ENCODE measurements at regions not wholly inside any gene's neighbourhood (a gene's known extent, or its start where the extent isn't known, plus 50 kb on each side); places are given as distances from the start of the nearest gene placed in this dataset.
"Not testable (repeated sequence)": the region's sequence is repeated elsewhere in the genome, so short reads cannot be mapped to it uniquely, and the experiment has no call there.

- no peaks in the 10 kb centered on the region for H3K9me3 ChIP-seq (ENCODE audit: control insufficient read depth, low read length)
- no peak overlapping the region for H3K9ac ChIP-seq (ENCODE audit: low read length)
- no peak overlapping the region for H3K4me3 ChIP-seq (ENCODE audit: low read length)
- H3K27me3 ChIP-seq (replicated peaks; ENCODE audit: control insufficient read depth, insufficient read depth, low read length), result no peaks in the 10 kb centered on the region
- no peak for DNase-seq (ENCODE audit: low read depth)
- H3K36me3 ChIP-seq (ENCODE audit: control insufficient read depth, insufficient read depth, low read length, severe bottlenecking), result no peaks in the 10 kb centered on the region
- H3K4me1 ChIP-seq (ENCODE audit: control insufficient read depth, insufficient read depth, low read length), result no peaks in the 10 kb centered on the region
These were observed 81.3 kb upstream of the KYNU start for GRCh38 chr2:142796161-142796560.

GRCh38 chr2:142794850-142795249 lies 82.6 kb upstream of the KYNU start:
- no peaks in the 10 kb centered on the region for H3K36me3 ChIP-seq (ENCODE audit: control insufficient read depth, insufficient read depth, low read length, severe bottlenecking)
- no peak overlapping the region for H3K9ac ChIP-seq (ENCODE audit: low read length)
- no peak for DNase-seq (ENCODE audit: low read depth)
- H3K4me3 ChIP-seq (ENCODE audit: low read length), result no peak overlapping the region
- H3K9me3 ChIP-seq (ENCODE audit: control insufficient read depth, low read length), result no peaks in the 10 kb centered on the region
- H3K27me3 ChIP-seq (replicated peaks; ENCODE audit: control insufficient read depth, insufficient read depth, low read length), result no peaks in the 10 kb centered on the region
- no peaks in the 10 kb centered on the region for H3K4me1 ChIP-seq (ENCODE audit: control insufficient read depth, insufficient read depth, low read length)

- H3K9ac ChIP-seq (ENCODE audit: low read length); H3K4me3 ChIP-seq (ENCODE audit: low read length); H3K4me1 ChIP-seq (ENCODE audit: control insufficient read depth, insufficient read depth, low read length); DNase-seq (ENCODE audit: low read depth); H3K27me3 ChIP-seq (replicated peaks; ENCODE audit: control insufficient read depth, insufficient read depth, low read length); H3K36me3 ChIP-seq (ENCODE audit: control insufficient read depth, insufficient read depth, low read length, severe bottlenecking); H3K9me3 ChIP-seq (ENCODE audit: control insufficient read depth, low read length): not testable (repeated sequence)
These were observed 85.1 kb upstream of the KYNU start for GRCh38 chr2:142792328-142792727.

- no peak for DNase-seq (ENCODE audit: low read depth)
- no peak overlapping the region for H3K4me3 ChIP-seq (ENCODE audit: low read length)
- H3K9me3 ChIP-seq (ENCODE audit: control insufficient read depth, low read length), result no peaks in the 10 kb centered on the region
- H3K27me3 ChIP-seq (replicated peaks; ENCODE audit: control insufficient read depth, insufficient read depth, low read length), result no peaks in the 10 kb centered on the region
- H3K9ac ChIP-seq (ENCODE audit: low read length), result no peak overlapping the region
- no peaks in the 10 kb centered on the region for H3K4me1 ChIP-seq (ENCODE audit: control insufficient read depth, insufficient read depth, low read length)
- no peaks in the 10 kb centered on the region for H3K36me3 ChIP-seq (ENCODE audit: control insufficient read depth, insufficient read depth, low read length, severe bottlenecking)
These were observed 86.1 kb upstream of the KYNU start for GRCh38 chr2:142791335-142791734.

GRCh38 chr2:142786918-142787702 lies 90.4 kb upstream of the KYNU start:
- H3K9ac ChIP-seq (ENCODE audit: low read length), result no peak overlapping the region
- H3K4me1 ChIP-seq (ENCODE audit: control insufficient read depth, insufficient read depth, low read length), result no peaks in the 10 kb centered on the region

GRCh38 chr2:142782942-142783443 lies 94.5 kb upstream of the KYNU start:
- no peak overlapping the region for H3K4me3 ChIP-seq (ENCODE audit: low read length)
- H3K27me3 ChIP-seq (replicated peaks; ENCODE audit: control insufficient read depth, insufficient read depth, low read length), result no peaks in the 10 kb centered on the region
- no peak for DNase-seq (ENCODE audit: low read depth)
- H3K9ac ChIP-seq (ENCODE audit: low read length), result no peak overlapping the region
- no peaks in the 10 kb centered on the region for H3K4me1 ChIP-seq (ENCODE audit: control insufficient read depth, insufficient read depth, low read length)
- H3K36me3 ChIP-seq (ENCODE audit: control insufficient read depth, insufficient read depth, low read length, severe bottlenecking), result no peaks in the 10 kb centered on the region
- no peaks in the 10 kb centered on the region for H3K9me3 ChIP-seq (ENCODE audit: control insufficient read depth, low read length)

More at GRCh38 chr2:142786918-142787702, 90.4 kb upstream of the KYNU start:
- H3K4me3 ChIP-seq (ENCODE audit: low read length), result no peak overlapping the region
- no peaks in the 10 kb centered on the region for H3K27me3 ChIP-seq (replicated peaks; ENCODE audit: control insufficient read depth, insufficient read depth, low read length)
- H3K36me3 ChIP-seq (ENCODE audit: control insufficient read depth, insufficient read depth, low read length, severe bottlenecking), result no peaks in the 10 kb centered on the region
- no peaks in the 10 kb centered on the region for H3K9me3 ChIP-seq (ENCODE audit: control insufficient read depth, low read length)
- DNase-seq (ENCODE audit: low read depth), result no peak

GRCh38 chr2:142781146-142781545 lies 96.3 kb upstream of the KYNU start:
- no peaks in the 10 kb centered on the region for H3K27me3 ChIP-seq (replicated peaks; ENCODE audit: control insufficient read depth, insufficient read depth, low read length)
- DNase-seq (ENCODE audit: low read depth), result no peak
- no peak overlapping the region for H3K4me3 ChIP-seq (ENCODE audit: low read length)

GRCh38 chr2:142778289-142778688 lies 99.2 kb upstream of the KYNU start:
- no peak overlapping the region for H3K9ac ChIP-seq (ENCODE audit: low read length)
- H3K36me3 ChIP-seq (ENCODE audit: control insufficient read depth, insufficient read depth, low read length, severe bottlenecking), result no peaks in the 10 kb centered on the region
- H3K9me3 ChIP-seq (ENCODE audit: control insufficient read depth, low read length), result peaks cover 25% of the 10 kb centered on the region
- DNase-seq (ENCODE audit: low read depth), result no peak
- H3K4me1 ChIP-seq (ENCODE audit: control insufficient read depth, insufficient read depth, low read length), result no peaks in the 10 kb centered on the region
- H3K4me3 ChIP-seq (ENCODE audit: low read length), result no peak overlapping the region
- H3K27me3 ChIP-seq (replicated peaks; ENCODE audit: control insufficient read depth, insufficient read depth, low read length), result no peaks in the 10 kb centered on the region

More at GRCh38 chr2:142781146-142781545, 96.3 kb upstream of the KYNU start:
- no peaks in the 10 kb centered on the region for H3K36me3 ChIP-seq (ENCODE audit: control insufficient read depth, insufficient read depth, low read length, severe bottlenecking)
- no peak overlapping the region for H3K9ac ChIP-seq (ENCODE audit: low read length)
- no peaks in the 10 kb centered on the region for H3K4me1 ChIP-seq (ENCODE audit: control insufficient read depth, insufficient read depth, low read length)
- peaks cover 5% of the 10 kb centered on the region for H3K9me3 ChIP-seq (ENCODE audit: control insufficient read depth, low read length)

GRCh38 chr2:142777742-142778141 lies 99.7 kb upstream of the KYNU start:
- no peaks in the 10 kb centered on the region for H3K4me1 ChIP-seq (ENCODE audit: control insufficient read depth, insufficient read depth, low read length)
- H3K36me3 ChIP-seq (ENCODE audit: control insufficient read depth, insufficient read depth, low read length, severe bottlenecking), result no peaks in the 10 kb centered on the region
- H3K4me3 ChIP-seq (ENCODE audit: low read length), result no peak overlapping the region
- DNase-seq (ENCODE audit: low read depth), result no peak
- no peak overlapping the region for H3K9ac ChIP-seq (ENCODE audit: low read length)
- H3K27me3 ChIP-seq (replicated peaks; ENCODE audit: control insufficient read depth, insufficient read depth, low read length), result no peaks in the 10 kb centered on the region
- peaks cover 30% of the 10 kb centered on the region for H3K9me3 ChIP-seq (ENCODE audit: control insufficient read depth, low read length)

- Histone ChIP-seq H3K36me3 (ENCODE audit: control insufficient read depth, insufficient read depth, low read length, severe bottlenecking) (no peaks in the 10 kb centered on the region), H3K9me3 (ENCODE audit: control insufficient read depth, low read length) (peaks cover 28% of the 10 kb centered on the region), H3K4me3 (ENCODE audit: low read length) (no peak overlapping the region), H3K4me1 (ENCODE audit: control insufficient read depth, insufficient read depth, low read length) (no peaks in the 10 kb centered on the region), H3K9ac (ENCODE audit: low read length) (no peak overlapping the region), H3K27me3 (replicated peaks; ENCODE audit: control insufficient read depth, insufficient read depth, low read length) (no peaks in the 10 kb centered on the region)
- DNase-seq (ENCODE audit: low read depth), result no peak
These were observed 107.7 kb upstream of the KYNU start for GRCh38 chr2:142769761-142770160.

GRCh38 chr2:142767847-142768246 lies 109.6 kb upstream of the KYNU start:
- Histone ChIP-seq H3K4me1 (ENCODE audit: control insufficient read depth, insufficient read depth, low read length) (no peaks in the 10 kb centered on the region), H3K4me3 (ENCODE audit: low read length) (no peak overlapping the region), H3K27me3 (replicated peaks; ENCODE audit: control insufficient read depth, insufficient read depth, low read length) (no peaks in the 10 kb centered on the region), H3K9ac (ENCODE audit: low read length) (no peak overlapping the region), H3K9me3 (ENCODE audit: control insufficient read depth, low read length) (peaks cover 17% of the 10 kb centered on the region), H3K36me3 (ENCODE audit: control insufficient read depth, insufficient read depth, low read length, severe bottlenecking) (no peaks in the 10 kb centered on the region)
- DNase-seq (ENCODE audit: low read depth), result no peak

GRCh38 chr2:142758973-142759372 lies 118.5 kb upstream of the KYNU start:
- Histone ChIP-seq H3K4me3 (ENCODE audit: low read length) (no peak overlapping the region), H3K36me3 (ENCODE audit: control insufficient read depth, insufficient read depth, low read length, severe bottlenecking) (no peaks in the 10 kb centered on the region), H3K9me3 (ENCODE audit: control insufficient read depth, low read length) (peaks cover 5% of the 10 kb centered on the region), H3K27me3 (replicated peaks; ENCODE audit: control insufficient read depth, insufficient read depth, low read length) (no peaks in the 10 kb centered on the region), H3K4me1 (ENCODE audit: control insufficient read depth, insufficient read depth, low read length) (no peaks in the 10 kb centered on the region), H3K9ac (ENCODE audit: low read length) (no peak overlapping the region)
- no peak for DNase-seq (ENCODE audit: low read depth)

Measured in adipocyte (in vitro differentiated cells).